CD4-positive, alpha-beta T cell treated with Interleukin-15 for 1 hour (primary cell): ENCODE measurements at regions not wholly inside any gene's neighbourhood (a gene's known extent, or its start where the extent isn't known, plus 50 kb on each side); places are given as distances from the start of the nearest gene placed in this dataset.
"Not testable (repeated sequence)": the region's sequence is repeated elsewhere in the genome, so short reads cannot be mapped to it uniquely, and the experiment has no call there.

Experiments used
- DNase-seq: peaks from one replicate; pipeline ENCODE4 v3.0.0-alpha.2; 2020

GRCh38 chr1:9466780-9467758 lies 72.2 kb upstream of the SLC25A33 start:
- no peak for DNase-seq

- DNase-seq = not testable (repeated sequence)
Measured at GRCh38 chr1:9469882-9470281, 69.4 kb upstream of the SLC25A33 start.

- DNase-seq = no peak
Measured at GRCh38 chr1:9471679-9472078, 67.6 kb upstream of the SLC25A33 start.

GRCh38 chr1:9472386-9473031 lies 66.8 kb upstream of the SLC25A33 start:
- DNase-seq = no peak

- no peak for DNase-seq
Measured at GRCh38 chr1:9473032-9473807, 66.0 kb upstream of the SLC25A33 start.

GRCh38 chr1:9475061-9475627 lies 64.1 kb upstream of the SLC25A33 start:
- DNase-seq = no peak

- DNase-seq = no peak
Measured at GRCh38 chr1:9476790-9477463, 62.3 kb upstream of the SLC25A33 start.

- no peak for DNase-seq
Measured at GRCh38 chr1:9477535-9477934, 61.7 kb upstream of the SLC25A33 start.

- DNase-seq = no peak
Measured at GRCh38 chr1:9478021-9478420, 61.2 kb upstream of the SLC25A33 start.

GRCh38 chr1:9481048-9481447 lies 58.2 kb upstream of the SLC25A33 start:
- no peak for DNase-seq

GRCh38 chr1:9482403-9482802 lies 56.9 kb upstream of the SLC25A33 start:
- DNase-seq = no peak

- no peak for DNase-seq
Measured at GRCh38 chr1:9482816-9483572, 56.3 kb upstream of the SLC25A33 start.

GRCh38 chr1:9486466-9487140 lies 52.7 kb upstream of the SLC25A33 start:
- no peak for DNase-seq
